B cell (primary cell): ENCODE measurements at regions not wholly inside any gene's neighbourhood (a gene's known extent, or its start where the extent isn't known, plus 50 kb on each side); places are given as distances from the start of the nearest gene placed in this dataset.

Experiments used
- ATAC-seq: fragments of 200-7000 bp; cut with Tn5 transposase; one replicate; pipeline ENCODE4 v1.10.0; 2021; ENCODE audit warnings: low read depth, mild to moderate bottlenecking, moderate number of reproducible peaks, moderate library complexity
- CTCF ChIA-PET: fragments of 350-600 bp; sonication (Branson Sonifier 250); formaldehyde crosslinking; loops from one replicate; lab custom pipeline; 2021; ENCODE audit warnings: antibody characterized with exemption, inconsistent platforms; lab: Charles Lee
- POLR2A ChIA-PET: fragments of 350-600 bp; sonication (Branson Sonifier 250); formaldehyde crosslinking; loops from one replicate; lab custom pipeline; 2021; ENCODE audit warnings: antibody characterized with exemption; lab: Charles Lee
- DNase-seq: peaks from one replicate; pipeline ENCODE4 v3.0.0; 2013
- H2AFZ ChIP-seq: 2 replicates; pipeline ENCODE4 v1.6.1; 2012; ENCODE audit warnings: mild to moderate bottlenecking, low read depth, low read length; ENCODE audit not compliant: insufficient read depth, poor library complexity, severe bottlenecking
- H3K27ac ChIP-seq, 2 donors: 1 replicate in 1 of 2; 2 replicates in 1 of 2; pipeline ENCODE4 v1.5.1; 2012 to 2013; ENCODE audit warnings: low read length in 2 of 2, mild to moderate bottlenecking in 2 of 2, moderate library complexity in 1 of 2
- H3K27me3 ChIP-seq, 4 experiments: fragments of 200-600 bp in 1 of 4; sonication (generic) in 1 of 4; replicated peaks in 1 of 4; 1 replicate in 2 of 4; 2 replicates in 2 of 4; pipeline versions ENCODE4 v1.6.1 to v1.7.0; 2013 to 2016; ENCODE audit warnings: low read length in 3 of 4, mild to moderate bottlenecking in 2 of 4, mixed read lengths in 1 of 4, moderate library complexity in 1 of 4; ENCODE audit not compliant: insufficient read depth in 4 of 4, control insufficient read depth in 3 of 4; ENCODE audit errors: control extremely low read depth in 1 of 4
- H3K36me3 ChIP-seq, 2 experiments: replicated peaks in 1 of 2; 1 replicate in 1 of 2; 2 replicates in 1 of 2; pipeline versions ENCODE4 v1.6.1 to v1.7.1; 2013; ENCODE audit warnings: low read length in 1 of 2; ENCODE audit not compliant: insufficient read depth in 2 of 2, control insufficient read depth in 1 of 2; ENCODE audit errors: control extremely low read depth in 1 of 2, extremely low read depth in 1 of 2
- H3K4me1 ChIP-seq, 2 donors: fragments of 200-600 bp in 1 of 2; sonication (generic) in 1 of 2; 1 replicate in 1 of 2; 2 replicates in 1 of 2; pipeline versions ENCODE4 v1.5.1 to v1.6.1; 2013 to 2017; ENCODE audit warnings: low read length in 2 of 2; ENCODE audit not compliant: control insufficient read depth in 2 of 2, insufficient read depth in 2 of 2
- H3K4me2 ChIP-seq: replicated peaks from 2 replicates; pipeline ENCODE3; 2012; ENCODE audit warnings: mild to moderate bottlenecking, low read depth, low read length; ENCODE audit not compliant: poor library complexity, severe bottlenecking
- H3K4me3 ChIP-seq, 5 experiments: fragments of 200-600 bp in 1 of 5; sonication (generic) in 1 of 5; 1 replicate in 3 of 5; 2 replicates in 2 of 5; pipeline versions ENCODE4 v1.5.1 to v1.7.0; 2011 to 2016; ENCODE audit warnings: low read length in 4 of 5, mild to moderate bottlenecking in 4 of 5, low read depth in 2 of 5, control low read depth in 1 of 5, moderate library complexity in 1 of 5; ENCODE audit not compliant: insufficient read depth in 1 of 5; ENCODE audit errors: control extremely low read depth in 1 of 5, extremely low read depth in 1 of 5
- H3K79me2 ChIP-seq: fragments of 200-600 bp; sonication (generic); one replicate; pipeline ENCODE4 v1.6.0; 2016; ENCODE audit warnings: low read length; ENCODE audit not compliant: control insufficient read depth, insufficient read depth
- H3K9ac ChIP-seq: fragments of 200-600 bp; sonication (generic); 2 replicates; pipeline ENCODE4 v1.6.1; 2017; ENCODE audit warnings: mild to moderate bottlenecking, low read length, moderate library complexity
- H3K9me3 ChIP-seq, 3 donors: one replicate each; pipeline versions ENCODE4 v1.6.1 to v1.7.1; 2013; ENCODE audit warnings: low read length in 2 of 3; ENCODE audit not compliant: control insufficient read depth in 2 of 3, insufficient read depth in 1 of 3; ENCODE audit errors: control extremely low read depth in 1 of 3
- H4K20me1 ChIP-seq: 2 replicates; pipeline ENCODE4 v1.6.0; 2012; ENCODE audit warnings: mild to moderate bottlenecking, low read length; ENCODE audit not compliant: insufficient read depth, control insufficient read depth, poor library complexity, severe bottlenecking
- H3K27ac Mint-ChIP-seq: one replicate; pipeline ENCODE4 v1.8.0; 2021; ENCODE audit warnings: mixed read lengths
- H3K27me3 Mint-ChIP-seq: one replicate; pipeline ENCODE4 v1.8.0; 2021; ENCODE audit warnings: mixed read lengths
- H3K4me1 Mint-ChIP-seq: one replicate; pipeline ENCODE4 v1.8.0; 2021; ENCODE audit warnings: mixed read lengths
- H3K4me3 Mint-ChIP-seq: one replicate; pipeline ENCODE4 v1.8.0; 2021; ENCODE audit warnings: mixed read lengths
- H3K9me3 Mint-ChIP-seq: one replicate; pipeline ENCODE4 v1.8.0; 2022; ENCODE audit warnings: mixed read lengths; ENCODE audit not compliant: insufficient read depth
- EZH2 ChIP-seq: IDR thresholded peaks from 2 replicates; pipeline ENCODE4 v1.6.1; 2012; ENCODE audit warnings: borderline replicate concordance, low read depth, mild to moderate bottlenecking, moderate library complexity, low read length; ENCODE audit not compliant: insufficient read depth, poor library complexity, severe bottlenecking
- WGBS: methylation state at CpG from one replicate; pipeline ENCODE4 v1.1.5; 2013; ENCODE audit warnings: missing lambda C conversion rate; ENCODE audit not compliant: insufficient coverage; 5-methylcytosine and 5-hydroxymethylcytosine counted together
- intact Hi-C: fragments of 100-400 bp; cut with micrococcal nuclease; formaldehyde crosslinking; loops from one replicate; pipeline ENCODE4 v1.10.0; 2022
- TF ChIP-seq, protein P1 (sequence below): fragments of 200-600 bp; IDR thresholded peaks from one replicate; pipeline ENCODE4 v1.8.0; 2022; ENCODE audit warnings: antibody characterized with exemption, mild to moderate bottlenecking

- Histone ChIP-seq H3K79me2 (no peaks in the 10 kb centered on the region), H2AFZ (no peak overlapping the region), H4K20me1 (no peaks in the 10 kb centered on the region), H3K4me3 (no peak overlapping the region), H3K27ac (no peak overlapping the region), H3K9ac (no peak overlapping the region), H3K4me2 (no peak overlapping the region), H3K27me3 (no peaks in the 10 kb centered on the region), H3K4me1 (no peaks in the 10 kb centered on the region), H3K9me3 (peaks cover 0 to 3% (median 0%) of the 10 kb centered on the region in 3 donors), H3K36me3 (no peaks in the 10 kb centered on the region)
- TF ChIP-seq, protein P1, sequence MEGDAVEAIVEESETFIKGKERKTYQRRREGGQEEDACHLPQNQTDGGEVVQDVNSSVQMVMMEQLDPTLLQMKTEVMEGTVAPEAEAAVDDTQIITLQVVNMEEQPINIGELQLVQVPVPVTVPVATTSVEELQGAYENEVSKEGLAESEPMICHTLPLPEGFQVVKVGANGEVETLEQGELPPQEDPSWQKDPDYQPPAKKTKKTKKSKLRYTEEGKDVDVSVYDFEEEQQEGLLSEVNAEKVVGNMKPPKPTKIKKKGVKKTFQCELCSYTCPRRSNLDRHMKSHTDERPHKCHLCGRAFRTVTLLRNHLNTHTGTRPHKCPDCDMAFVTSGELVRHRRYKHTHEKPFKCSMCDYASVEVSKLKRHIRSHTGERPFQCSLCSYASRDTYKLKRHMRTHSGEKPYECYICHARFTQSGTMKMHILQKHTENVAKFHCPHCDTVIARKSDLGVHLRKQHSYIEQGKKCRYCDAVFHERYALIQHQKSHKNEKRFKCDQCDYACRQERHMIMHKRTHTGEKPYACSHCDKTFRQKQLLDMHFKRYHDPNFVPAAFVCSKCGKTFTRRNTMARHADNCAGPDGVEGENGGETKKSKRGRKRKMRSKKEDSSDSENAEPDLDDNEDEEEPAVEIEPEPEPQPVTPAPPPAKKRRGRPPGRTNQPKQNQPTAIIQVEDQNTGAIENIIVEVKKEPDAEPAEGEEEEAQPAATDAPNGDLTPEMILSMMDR: no peak
- Mint-ChIP-seq H3K4me3 (no peak overlapping the region), H3K27ac (no peak overlapping the region), H3K27me3 (no peaks in the 10 kb centered on the region), H3K9me3 (no peaks in the 10 kb centered on the region), H3K4me1 (no peaks in the 10 kb centered on the region)
- intact Hi-C loops: no loop called here
- ATAC-seq (no peak), DNase-seq (no peak)
- ChIA-PET POLR2A (no interaction called here), CTCF (interaction anchor here (0.6 kb wide), 1 partner anchor 9 kb away, joined by 4 read pairs; no protein-coding TSS in a partner anchor)
Measured at GRCh38 chr14:81633496-81633895, 99.8 kb upstream of the SEL1L start.

DNA sequence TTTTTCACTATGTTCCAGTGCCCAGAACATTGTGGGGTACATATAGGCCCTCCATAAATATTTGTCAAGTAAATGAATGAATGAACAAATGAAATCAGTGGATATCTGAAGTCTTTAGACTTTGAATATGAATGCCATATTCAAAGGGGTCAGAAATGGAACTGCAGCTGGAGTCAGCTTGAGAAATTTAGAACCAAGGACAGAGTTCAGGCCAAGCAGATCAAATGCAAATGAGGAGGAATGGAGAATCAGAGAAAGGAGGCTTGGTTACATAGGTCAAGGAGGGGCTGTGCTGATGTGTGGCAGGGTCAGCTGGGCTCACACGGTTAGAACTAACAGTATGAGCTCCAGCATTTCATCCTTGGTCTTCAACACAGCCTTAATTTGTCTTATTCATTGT, 104.0 kb upstream of the SEL1L start:
- POLR2A ChIA-PET: no interaction called here
- CTCF ChIA-PET: no interaction called here
- no CpG with 5 or more reads among the region's 1 CpG for WGBS

More for the DNA sequence above, 104.0 kb upstream of the SEL1L start:
- Mint-ChIP-seq H3K27ac (no peak overlapping the region), H3K4me1 (no peaks in the 10 kb centered on the region), H3K27me3 (no peaks in the 10 kb centered on the region), H3K4me3 (no peak overlapping the region), H3K9me3 (no peaks in the 10 kb centered on the region)
- H3K36me3 ChIP-seq: no peaks in the 10 kb centered on the region
- H3K4me1 ChIP-seq: no peaks in the 10 kb centered on the region
- no peak for ATAC-seq
- H3K79me2 ChIP-seq: no peaks in the 10 kb centered on the region
- TF ChIP-seq, protein P1: no peak
- no peak for TF ChIP-seq EZH2
- intact Hi-C loops: no loop called here
- H3K4me3 ChIP-seq: no peak overlapping the region
- no peak overlapping the region for H2AFZ ChIP-seq
- DNase-seq: no peak
- no peak overlapping the region for H3K27ac ChIP-seq
- peaks cover 0 to 3% (median 0%) of the 10 kb centered on the region in 3 donors for H3K9me3 ChIP-seq
- H3K9ac ChIP-seq: no peak overlapping the region
- no peaks in the 10 kb centered on the region for H4K20me1 ChIP-seq
- no peaks in the 10 kb centered on the region for H3K27me3 ChIP-seq
- H3K4me2 ChIP-seq: no peak overlapping the region
